Neural progenitor cell (in vitro differentiated cells): ENCODE measurements at regions not wholly inside any gene's neighbourhood (a gene's known extent, or its start where the extent isn't known, plus 50 kb on each side); places are given as distances from the start of the nearest gene placed in this dataset.

Experiments
- DNase-seq: peaks from one replicate; pipeline ENCODE4 v3.0.0-alpha.2; 2016; ENCODE audit warnings: low spot score
- H2AFZ ChIP-seq: fragments of 200-600 bp; sonication (generic); replicated peaks from 2 replicates; pipeline ENCODE4 v1.6.1; 2016; ENCODE audit warnings: antibody characterized with exemption
- H3F3A ChIP-seq: fragments of 200-600 bp; sonication (generic); 2 replicates; pipeline ENCODE4 v1.6.1; 2016; ENCODE audit warnings: antibody characterized with exemption, low read depth
- H3K27ac ChIP-seq: fragments of 200-600 bp; sonication (generic); 2 replicates; pipeline ENCODE4 v1.5.1; 2016; ENCODE audit warnings: mild to moderate bottlenecking
- H3K27me3 ChIP-seq: fragments of 200-600 bp; sonication (generic); 2 replicates; pipeline ENCODE4 v1.6.1; 2016; ENCODE audit warnings: mild to moderate bottlenecking, moderate library complexity
- H3K36me3 ChIP-seq: fragments of 200-600 bp; sonication (generic); 2 replicates; pipeline ENCODE4 v1.5.1; 2016
- H3K4me1 ChIP-seq: fragments of 200-600 bp; sonication (generic); 2 replicates; pipeline ENCODE4 v1.6.1; 2016; ENCODE audit warnings: mixed run types
- H3K4me2 ChIP-seq: fragments of 200-600 bp; sonication (generic); 2 replicates; pipeline ENCODE4 v1.6.1; 2016
- H3K4me3 ChIP-seq: fragments of 200-600 bp; sonication (generic); 2 replicates; pipeline ENCODE4 v1.5.1; 2016
- H3K79me2 ChIP-seq: fragments of 200-600 bp; sonication (generic); 2 replicates; pipeline ENCODE4 v1.6.1; 2016; ENCODE audit warnings: low read depth
- H3K9ac ChIP-seq: fragments of 200-600 bp; sonication (generic); 2 replicates; pipeline ENCODE4 v1.6.1; 2016
- H3K9me3 ChIP-seq: fragments of 200-600 bp; sonication (generic); 2 replicates; pipeline ENCODE4 v1.5.1; 2016; ENCODE audit warnings: low read depth
- H4K20me1 ChIP-seq: fragments of 200-600 bp; sonication (generic); 2 replicates; pipeline ENCODE4 v1.6.1; 2016; ENCODE audit warnings: low read depth
- H3K27ac Mint-ChIP-seq: 3 replicates; pipeline ENCODE4 v1.8.0; 2021; ENCODE audit warnings: mixed read lengths
- H3K27me3 Mint-ChIP-seq: 2 replicates; pipeline ENCODE4 v1.8.0; 2022; ENCODE audit warnings: low read depth, mild to moderate bottlenecking, inconsistent platforms, moderate library complexity, mixed read lengths; ENCODE audit not compliant: insufficient read depth
- H3K36me3 Mint-ChIP-seq: 3 replicates; pipeline ENCODE4 v1.8.0; 2021; ENCODE audit warnings: mixed read lengths
- H3K4me1 Mint-ChIP-seq: 3 replicates; pipeline ENCODE4 v1.8.0; 2021; ENCODE audit warnings: mixed read lengths
- H3K4me3 Mint-ChIP-seq: 3 replicates; pipeline ENCODE4 v1.8.0; 2021; ENCODE audit warnings: mild to moderate bottlenecking, moderate library complexity, mixed read lengths
- H3K9me3 Mint-ChIP-seq: 3 replicates; pipeline ENCODE4 v1.8.0; 2020; ENCODE audit warnings: mixed read lengths
- EZH2 ChIP-seq: fragments of 200-600 bp; sonication (generic); IDR thresholded peaks from 2 replicates; pipeline ENCODE4 v1.6.1; 2017; ENCODE audit warnings: antibody characterized with exemption, mild to moderate bottlenecking, moderate library complexity
- EZH2phosphoT487 ChIP-seq: fragments of 200-600 bp; sonication (generic); IDR thresholded peaks from 2 replicates; pipeline ENCODE4 v1.6.1; 2017; ENCODE audit warnings: antibody characterized with exemption
- TF ChIP-seq, protein P1 (sequence below): fragments of 200-600 bp; sonication (generic); IDR thresholded peaks from 2 replicates; pipeline ENCODE4 v1.5.1; 2017; ENCODE audit warnings: antibody characterized with exemption, mild to moderate bottlenecking

DNA sequence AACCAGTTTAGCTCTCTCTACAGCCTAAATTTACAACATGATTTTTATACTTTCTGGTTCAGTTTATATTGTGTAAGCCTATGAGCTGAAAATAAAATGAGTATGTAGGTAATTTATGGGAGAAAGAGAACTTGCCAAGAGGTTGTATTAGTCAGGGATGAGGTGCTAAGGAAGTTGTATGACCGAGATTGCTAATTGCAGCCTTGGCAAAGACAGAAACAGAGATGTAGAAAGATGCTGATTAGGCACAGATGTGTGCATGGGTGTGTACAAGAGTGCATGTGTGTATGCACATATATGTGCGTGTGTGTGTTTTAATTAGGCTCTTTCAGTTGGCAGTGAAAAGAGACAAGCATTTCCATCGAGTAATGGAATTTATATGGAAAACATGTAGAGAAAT is 213.9 kb downstream of the FBXO15 start:
- no peaks in the 10 kb centered on the region for H3K79me2 ChIP-seq
- H3F3A ChIP-seq, result no peaks in the 10 kb centered on the region
- Mint-ChIP-seq H3K36me3 (no peaks in the 10 kb centered on the region), H3K4me1 (no peaks in the 10 kb centered on the region), H3K27me3 (no peaks in the 10 kb centered on the region), H3K27ac (no peak overlapping the region), H3K4me3 (no peak overlapping the region), H3K9me3 (no peaks in the 10 kb centered on the region)
- H3K36me3 ChIP-seq, result no peaks in the 10 kb centered on the region
- H4K20me1 ChIP-seq, result no peaks in the 10 kb centered on the region
- no peak overlapping the region for H2AFZ ChIP-seq
- no peak for DNase-seq
- no peak overlapping the region for H3K4me2 ChIP-seq
- H3K27me3 ChIP-seq, result no peaks in the 10 kb centered on the region
- TF ChIP-seq EZH2phosphoT487 (no peak), EZH2 (no peak)
- TF ChIP-seq, protein P1, sequence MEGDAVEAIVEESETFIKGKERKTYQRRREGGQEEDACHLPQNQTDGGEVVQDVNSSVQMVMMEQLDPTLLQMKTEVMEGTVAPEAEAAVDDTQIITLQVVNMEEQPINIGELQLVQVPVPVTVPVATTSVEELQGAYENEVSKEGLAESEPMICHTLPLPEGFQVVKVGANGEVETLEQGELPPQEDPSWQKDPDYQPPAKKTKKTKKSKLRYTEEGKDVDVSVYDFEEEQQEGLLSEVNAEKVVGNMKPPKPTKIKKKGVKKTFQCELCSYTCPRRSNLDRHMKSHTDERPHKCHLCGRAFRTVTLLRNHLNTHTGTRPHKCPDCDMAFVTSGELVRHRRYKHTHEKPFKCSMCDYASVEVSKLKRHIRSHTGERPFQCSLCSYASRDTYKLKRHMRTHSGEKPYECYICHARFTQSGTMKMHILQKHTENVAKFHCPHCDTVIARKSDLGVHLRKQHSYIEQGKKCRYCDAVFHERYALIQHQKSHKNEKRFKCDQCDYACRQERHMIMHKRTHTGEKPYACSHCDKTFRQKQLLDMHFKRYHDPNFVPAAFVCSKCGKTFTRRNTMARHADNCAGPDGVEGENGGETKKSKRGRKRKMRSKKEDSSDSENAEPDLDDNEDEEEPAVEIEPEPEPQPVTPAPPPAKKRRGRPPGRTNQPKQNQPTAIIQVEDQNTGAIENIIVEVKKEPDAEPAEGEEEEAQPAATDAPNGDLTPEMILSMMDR, result no peak
- no peaks in the 10 kb centered on the region for H3K4me1 ChIP-seq
- no peak overlapping the region for H3K4me3 ChIP-seq
- H3K27ac ChIP-seq, result no peak overlapping the region
- no peaks in the 10 kb centered on the region for H3K9me3 ChIP-seq
- H3K9ac ChIP-seq, result no peak overlapping the region

DNA sequence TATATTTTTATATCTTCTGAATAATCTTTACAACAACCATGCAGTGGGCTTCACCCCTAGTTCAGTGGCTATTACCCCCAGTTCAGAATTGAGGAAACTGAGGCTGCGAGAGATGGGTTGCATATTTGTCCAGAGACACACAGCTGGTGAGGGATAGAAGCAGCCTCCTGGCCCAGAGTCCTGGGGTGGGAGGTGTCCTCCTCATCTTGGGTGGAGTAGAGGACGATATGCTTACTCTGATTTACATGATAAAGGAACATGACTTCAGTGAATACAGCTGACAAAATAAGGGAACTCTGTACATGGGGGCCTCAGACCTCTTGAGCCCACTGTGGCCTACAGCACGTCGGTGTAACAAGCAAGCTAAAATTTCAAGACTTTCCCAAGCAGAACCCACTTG is 214.7 kb downstream of the FBXO15 start:
- H3K27me3 ChIP-seq, result no peaks in the 10 kb centered on the region
- H4K20me1 ChIP-seq, result no peaks in the 10 kb centered on the region
- no peaks in the 10 kb centered on the region for H3F3A ChIP-seq
- no peaks in the 10 kb centered on the region for H3K27me3 Mint-ChIP-seq
- no peak overlapping the region for H3K27ac Mint-ChIP-seq
- no peak overlapping the region for H3K4me3 Mint-ChIP-seq
- no peak overlapping the region for H2AFZ ChIP-seq
- no peaks in the 10 kb centered on the region for H3K79me2 ChIP-seq
- no peaks in the 10 kb centered on the region for H3K4me1 ChIP-seq
- no peak overlapping the region for H3K27ac ChIP-seq
- no peak overlapping the region for H3K4me2 ChIP-seq
- no peak for DNase-seq
- H3K9me3 ChIP-seq, result no peaks in the 10 kb centered on the region
- H3K9ac ChIP-seq, result no peak overlapping the region
- no peaks in the 10 kb centered on the region for H3K36me3 Mint-ChIP-seq
- no peaks in the 10 kb centered on the region for H3K36me3 ChIP-seq
- no peaks in the 10 kb centered on the region for H3K9me3 Mint-ChIP-seq
- no peak overlapping the region for H3K4me3 ChIP-seq
- H3K4me1 Mint-ChIP-seq, result no peaks in the 10 kb centered on the region
- TF ChIP-seq, protein P1, result no peak
- no peak for TF ChIP-seq EZH2phosphoT487
- no peak for TF ChIP-seq EZH2

DNA sequence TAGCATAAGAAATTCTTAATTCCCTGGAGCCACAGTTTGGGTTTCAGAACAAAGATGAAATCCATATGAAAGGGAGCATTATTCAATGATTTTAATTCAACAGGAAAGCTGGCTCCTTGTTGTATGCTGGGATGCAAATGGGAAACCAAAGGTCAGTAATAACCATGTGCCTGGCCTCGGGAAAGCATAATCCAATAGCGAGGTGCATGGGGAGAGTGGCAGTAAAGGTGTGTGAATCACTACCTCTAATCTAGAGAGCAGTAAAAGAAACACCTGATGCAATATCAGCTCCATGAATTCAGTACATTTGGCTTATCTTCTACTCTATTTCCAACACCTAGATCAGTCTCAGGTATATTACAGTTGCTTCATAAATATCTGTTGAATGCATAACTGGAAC is 220.1 kb downstream of the FBXO15 start:
- Histone ChIP-seq H3K9me3 (no peaks in the 10 kb centered on the region), H3K4me3 (no peak overlapping the region), H3K27me3 (no peaks in the 10 kb centered on the region), H4K20me1 (no peaks in the 10 kb centered on the region), H3K27ac (no peak overlapping the region), H3K4me1 (no peaks in the 10 kb centered on the region), H3K4me2 (no peak overlapping the region), H3K9ac (no peak overlapping the region), H3F3A (no peaks in the 10 kb centered on the region), H2AFZ (no peak overlapping the region), H3K79me2 (no peaks in the 10 kb centered on the region), H3K36me3 (no peaks in the 10 kb centered on the region)
- no peak for DNase-seq
- H3K9me3 Mint-ChIP-seq, result no peaks in the 10 kb centered on the region
- no peaks in the 10 kb centered on the region for H3K4me1 Mint-ChIP-seq
- H3K4me3 Mint-ChIP-seq, result no peak overlapping the region
- TF ChIP-seq EZH2 (no peak), EZH2phosphoT487 (no peak)
- TF ChIP-seq, protein P1, result no peak
- H3K36me3 Mint-ChIP-seq, result no peaks in the 10 kb centered on the region
- H3K27ac Mint-ChIP-seq, result no peak overlapping the region
- peaks cover under 1% of the 10 kb centered on the region for H3K27me3 Mint-ChIP-seq

DNA sequence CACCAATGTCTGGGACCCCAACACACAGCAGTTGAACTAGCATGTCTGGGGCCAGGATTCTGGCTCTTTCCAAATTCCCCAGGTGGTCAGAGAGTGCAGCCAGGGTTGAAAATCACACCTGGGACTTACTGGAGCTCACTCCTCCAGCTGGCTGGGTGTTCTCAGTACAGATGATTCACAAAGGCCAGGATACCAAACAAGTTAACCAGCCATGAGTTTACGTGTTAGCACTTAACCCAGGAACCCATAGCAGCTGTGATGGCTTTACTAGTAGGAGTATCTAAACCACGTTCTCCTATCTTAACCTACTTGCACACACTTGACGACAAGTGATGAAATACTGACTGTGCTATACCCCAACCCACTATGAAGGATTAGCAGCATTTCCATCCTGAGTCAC is 222.8 kb downstream of the FBXO15 start:
- no peak overlapping the region for H3K27ac ChIP-seq
- peaks cover 2% of the 10 kb centered on the region for H3K27me3 Mint-ChIP-seq
- no peaks in the 10 kb centered on the region for H3K27me3 ChIP-seq
- no peak for TF ChIP-seq EZH2phosphoT487
- TF ChIP-seq, protein P1, result no peak
- no peak for TF ChIP-seq EZH2
- DNase-seq, result no peak
- no peak overlapping the region for H2AFZ ChIP-seq
- no peaks in the 10 kb centered on the region for H3K9me3 Mint-ChIP-seq
- H3F3A ChIP-seq, result no peaks in the 10 kb centered on the region
- H3K4me1 ChIP-seq, result no peaks in the 10 kb centered on the region
- H3K27ac Mint-ChIP-seq, result no peak overlapping the region
- H3K9ac ChIP-seq, result no peak overlapping the region
- H3K36me3 Mint-ChIP-seq, result no peaks in the 10 kb centered on the region
- H3K4me2 ChIP-seq, result no peak overlapping the region
- H4K20me1 ChIP-seq, result no peaks in the 10 kb centered on the region
- no peaks in the 10 kb centered on the region for H3K79me2 ChIP-seq
- no peaks in the 10 kb centered on the region for H3K36me3 ChIP-seq
- no peaks in the 10 kb centered on the region for H3K4me1 Mint-ChIP-seq
- no peak overlapping the region for H3K4me3 ChIP-seq
- H3K9me3 ChIP-seq, result no peaks in the 10 kb centered on the region
- no peak overlapping the region for H3K4me3 Mint-ChIP-seq
